ENCODE measurements at regions not wholly inside any gene's neighbourhood (a gene's known extent, or its start where the extent isn't known, plus 50 kb on each side); places are given as distances from the start of the nearest gene placed in this dataset.

DNA sequence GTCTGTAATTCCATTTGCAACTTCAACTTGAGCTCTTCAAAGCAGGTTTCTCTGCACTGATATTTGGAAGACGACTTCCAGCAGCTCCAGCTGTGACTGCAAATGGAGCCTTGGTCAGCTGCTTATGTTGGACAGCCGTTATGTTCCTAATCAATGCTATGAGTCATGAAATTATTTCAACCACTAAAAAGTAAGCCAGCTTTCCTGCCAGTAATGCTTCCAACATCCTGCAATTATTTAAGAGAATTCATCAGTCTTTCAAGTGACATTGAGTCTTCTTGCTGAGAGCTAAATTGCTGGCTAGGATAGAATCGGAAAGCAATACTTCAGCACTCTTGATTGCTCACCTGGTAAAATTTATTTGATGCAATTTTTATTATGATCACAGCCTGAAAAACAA lies 375.7 kb downstream of the MMUT start:
- H3K27me3 Mint-ChIP-seq (ENCODE audit: low read depth): no peaks in the 10 kb centered on the region
- H3K4me1 Mint-ChIP-seq: peaks cover 10 to 11% of the 10 kb centered on the region in 2 experiments
- no peak overlapping the region for H4K8ac ChIP-seq (replicated peaks; ENCODE audit: insufficient read length, low read depth, low read length)
- H3K27me3 ChIP-seq (ENCODE audit: insufficient read depth, low read length): no peaks in the 10 kb centered on the region
- no peak overlapping the region for H2AK5ac ChIP-seq (ENCODE audit: insufficient read length, low read length)
- H2BK120ac ChIP-seq (ENCODE audit: low read depth, low read length, poor library complexity, severe bottlenecking): no peak overlapping the region
- no peak overlapping the region for H3K18ac ChIP-seq (ENCODE audit: insufficient read length, low read depth, low read length)
- H3K9me3 Mint-ChIP-seq: peaks cover 0 to 4% of the 10 kb centered on the region in 2 experiments; a peak in 2 of 5 replicates
- no peak overlapping the region for H3T11ph ChIP-seq (ENCODE audit: low read length)
- no peaks in the 10 kb centered on the region for H3K79me1 ChIP-seq (ENCODE audit: insufficient read depth, low read depth, low read length, poor library complexity, severe bottlenecking)
- H4K20me1 ChIP-seq (ENCODE audit: control insufficient read depth, insufficient read depth, insufficient read length): no peaks in the 10 kb centered on the region
- no peaks in the 10 kb centered on the region for H3K79me2 ChIP-seq (ENCODE audit: insufficient read depth, low read length)
- H3K36me3 Mint-ChIP-seq (ENCODE audit: insufficient read depth in 1 of 3, low read depth in 3 of 3): peaks cover 0 to 8% (median 3%) of the 10 kb centered on the region in 3 experiments; a peak in 4 of 7 replicates
- DNase-seq: no peak
- H3K9me3 ChIP-seq (ENCODE audit: control insufficient read depth, low read depth, low read length): no peaks in the 10 kb centered on the region
- no peak overlapping the region for H2AFZ ChIP-seq (ENCODE audit: low read length)
- H3K4ac ChIP-seq (ENCODE audit: low read depth, low read length): no peak overlapping the region
- H4K5ac ChIP-seq (ENCODE audit: insufficient read length, low read depth, low read length): no peak overlapping the region
- H3K27ac ChIP-seq (ENCODE audit: insufficient read length, low read depth, low read length): no peak overlapping the region
- no peak overlapping the region for H2BK12ac ChIP-seq (ENCODE audit: insufficient read length, low read depth, low read length)
- no CpG with 5 or more reads among the region's 3 CpGs for WGBS (ENCODE audit: extremely low coverage, insufficient read length, low lambda C conversion rate)
- no peak overlapping the region for H3K56ac ChIP-seq (ENCODE audit: insufficient read length, low read depth, low read length)
- H3K23ac ChIP-seq (ENCODE audit: insufficient read length, low read depth, low read length): no peak overlapping the region
- H2BK20ac ChIP-seq (ENCODE audit: low read depth, low read length, poor library complexity, severe bottlenecking): no peak overlapping the region
- H3K4me2 ChIP-seq (ENCODE audit: insufficient read depth, insufficient read length, low read length): no peak overlapping the region
- TF ChIP-seq CTCF (conservative IDR thresholded peaks at IDR 0.05): no peak
- no peak overlapping the region for H3K4me3 Mint-ChIP-seq
- H3K9ac ChIP-seq (ENCODE audit: extremely low read depth, insufficient read length, low read length): no peak overlapping the region
- H2BK15ac ChIP-seq (ENCODE audit: low read depth, low read length): no peak overlapping the region
- H2BK5ac ChIP-seq (ENCODE audit: insufficient read length, low read length): no peak overlapping the region
- no peaks in the 10 kb centered on the region for H3K23me2 ChIP-seq (ENCODE audit: insufficient read length, low read depth, low read length, poor library complexity, severe bottlenecking)
- peaks cover 6% of the 10 kb centered on the region; the same call in 1 of the 2 replicates for H3K4me1 ChIP-seq (ENCODE audit: insufficient read depth, low read length)
- H4K91ac ChIP-seq (ENCODE audit: insufficient read length, low read depth, low read length): no peak overlapping the region
- H3K27ac Mint-ChIP-seq: no peak overlapping the region
- H3K14ac ChIP-seq (ENCODE audit: insufficient read depth, low read length): no peak overlapping the region

Data from H9 (cell line).